GM12878 (cell line): ENCODE measurements at regions not wholly inside any gene's neighbourhood (a gene's known extent, or its start where the extent isn't known, plus 50 kb on each side); places are given as distances from the start of the nearest gene placed in this dataset.

ENCODE experiments used
- ATAC-seq: fragments of 200-7000 bp; cut with Tn5 transposase; 3 replicates; pipeline ENCODE4 v1.9.1; 2020; ENCODE audit warnings: mild to moderate bottlenecking, moderate library complexity
- BruUV-seq: library from RNA; stranded (reverse); fragments of 400-500 nt; replicated peaks from 2 replicates; lab custom pipeline; 2021; lab: Mats Ljungman, UMichigan
- CTCF ChIA-PET: fragments of 300-600 bp; sonication (Branson Sonifier 250); formaldehyde crosslinking; extraction: SDS; loops from one replicate; lab custom pipeline; 2021; ENCODE audit warnings: inconsistent platforms; lab: Yijun Ruan, JAX
- POLR2A ChIA-PET: fragments of 350-600 bp; formaldehyde crosslinking; extraction: SDS; loops from one replicate; lab custom pipeline; 2021; ENCODE audit warnings: inconsistent platforms; lab: Charles Lee
- RAD21 ChIA-PET: fragments of 300-600 bp; sonication (Branson Sonifier 250); formaldehyde crosslinking; loops from one replicate; lab custom pipeline; 2023; ENCODE audit warnings: antibody characterized with exemption; ENCODE audit not compliant: unreplicated experiment; lab: Charles Lee
- SMC1A ChIA-PET: fragments of 300-600 bp; sonication (Branson Sonifier 250); formaldehyde crosslinking; loops from one replicate; lab custom pipeline; 2023; ENCODE audit not compliant: unreplicated experiment, uncharacterized antibody; lab: Charles Lee
- DNase-seq: peaks from one replicate; pipeline ENCODE4 v3.0.0-alpha.2; 2011; ENCODE audit warnings: low read depth, low spot score
- FAIRE-seq: peaks from 3 replicates; lab custom pipeline; 2011; peaks lifted over from hg19 to GRCh38; lab: Jason Lieb, UNC
- H2AFZ ChIP-seq: 2 replicates; pipeline ENCODE4 v1.6.0; 2011; ENCODE audit warnings: low read depth, low read length, control low read depth; ENCODE audit not compliant: control insufficient read depth
- H3K27ac ChIP-seq: 2 replicates; pipeline ENCODE4 v1.5.1; 2011; ENCODE audit warnings: control low read depth; ENCODE audit not compliant: control insufficient read depth, insufficient read depth
- H3K27me3 ChIP-seq, 2 experiments: replicated peaks in 1 of 2; 2 replicates each; pipeline versions ENCODE4 v1.6.0 to v1.6.1; 2011; ENCODE audit warnings: low read length in 1 of 2; ENCODE audit not compliant: control insufficient read depth in 2 of 2, insufficient read depth in 2 of 2
- H3K36me3 ChIP-seq, 2 experiments: 2 replicates each; pipeline ENCODE4 v1.5.1; 2011; ENCODE audit warnings: low read length in 1 of 2; ENCODE audit not compliant: control insufficient read depth in 2 of 2, insufficient read depth in 2 of 2
- H3K4me1 ChIP-seq: 2 replicates; pipeline ENCODE4 v1.6.1; 2011; ENCODE audit warnings: mild to moderate bottlenecking, low read length, moderate library complexity, mixed read lengths; ENCODE audit not compliant: control insufficient read depth, insufficient read depth
- H3K4me2 ChIP-seq: 2 replicates; pipeline ENCODE4 v1.6.0; 2011; ENCODE audit warnings: control low read depth; ENCODE audit not compliant: control insufficient read depth, insufficient read depth
- H3K4me3 ChIP-seq: fragments of 200-600 bp; sonication (generic); 2 replicates; pipeline ENCODE4 v1.5.1; 2016
- H3K79me2 ChIP-seq: 2 replicates; pipeline ENCODE4 v1.6.0; 2011; ENCODE audit warnings: low read length; ENCODE audit not compliant: control insufficient read depth, insufficient read depth
- H3K9ac ChIP-seq: 2 replicates; pipeline ENCODE4 v1.8.0; 2011; ENCODE audit warnings: low read length, control low read depth, mixed read lengths; ENCODE audit not compliant: control insufficient read depth, insufficient read depth
- H3K9me3 ChIP-seq: replicated peaks from 3 replicates; pipeline ENCODE4 v1.5.1; 2011; ENCODE audit warnings: mild to moderate bottlenecking, low read length; ENCODE audit not compliant: control insufficient read depth, insufficient read depth
- H4K20me1 ChIP-seq: 2 replicates; pipeline ENCODE4 v1.6.0; 2011; ENCODE audit not compliant: control insufficient read depth, insufficient read depth
- E2F4 ChIP-seq: IDR thresholded peaks from 2 replicates; pipeline ENCODE4 v1.6.1; 2012; ENCODE audit warnings: low read depth, low read length, improper control_type of control experiment
- HDAC6 ChIP-seq: fragments of 200-600 bp; sonication (generic); IDR thresholded peaks from one replicate; pipeline ENCODE4 v1.8.0; 2017; ENCODE audit warnings: antibody characterized with exemption; ENCODE audit not compliant: unreplicated experiment
- KLF5 ChIP-seq: fragments of 450-650 bp; IDR thresholded peaks from 2 replicates; pipeline ENCODE4 v1.6.1; 2014; ENCODE audit warnings: mild to moderate bottlenecking; ENCODE audit not compliant: partially characterized antibody
- MXI1 ChIP-seq: fragments of 150-350 bp; IDR thresholded peaks from 2 replicates; pipeline ENCODE4 v1.6.1; 2011; ENCODE audit warnings: low read depth, mild to moderate bottlenecking, inconsistent platforms, low read length, improper control_type of control experiment
- RELB ChIP-seq: fragments of 450-650 bp; IDR thresholded peaks from 2 replicates; pipeline ENCODE4 v1.6.1; 2017; ENCODE audit warnings: low read depth, mild to moderate bottlenecking, moderate library complexity
- TARDBP ChIP-seq: IDR thresholded peaks from 2 replicates; pipeline ENCODE4 v1.6.1; 2016; ENCODE audit warnings: borderline replicate concordance
- TBL1XR1 ChIP-seq: IDR thresholded peaks from 2 replicates; pipeline ENCODE4 v1.6.1; 2012; ENCODE audit warnings: low read depth, low read length, improper control_type of control experiment
- TCF3 ChIP-seq: IDR thresholded peaks from 2 replicates; pipeline ENCODE4 v1.6.1; 2012; ENCODE audit warnings: low read depth, mild to moderate bottlenecking, low read length, borderline replicate concordance; ENCODE audit not compliant: insufficient read depth
- WGBS: methylation state at CpG from one replicate; pipeline ENCODE4 v1.1.6; 2016; ENCODE audit warnings: low lambda C conversion rate; ENCODE audit not compliant: insufficient replicate concordance, insufficient coverage; ENCODE audit errors: missing lambda C conversion rate; 5-methylcytosine and 5-hydroxymethylcytosine counted together
- in situ Hi-C: fragments of 300-500 bp; cut with MboI; formaldehyde crosslinking; loops from 9 replicates; pipeline ENCODE4 v1.14.3; 2018; ENCODE audit warnings: mixed read lengths
- intact Hi-C: fragments of 100-400 bp; cut with micrococcal nuclease; formaldehyde crosslinking; loops from one replicate; pipeline ENCODE4 v1.14.2; 2022; ENCODE audit not compliant: unreplicated experiment

GRCh38 chr13:105519771-105520170 lies 1015.7 kb downstream of the EFNB2 start:
- POLR2A ChIA-PET: no interaction called here
- Histone ChIP-seq H3K4me2 (no peak overlapping the region), H3K27ac (no peak overlapping the region), H3K9me3 (no peaks in the 10 kb centered on the region), H3K27me3 (no peaks in the 10 kb centered on the region), H3K9ac (no peak overlapping the region), H3K36me3 (no peaks in the 10 kb centered on the region), H2AFZ (no peak overlapping the region), H3K79me2 (no peaks in the 10 kb centered on the region), H3K4me1 (no peaks in the 10 kb centered on the region), H4K20me1 (no peaks in the 10 kb centered on the region), H3K4me3 (no peak overlapping the region)
- CTCF ChIA-PET: no interaction called here
- TF ChIP-seq TARDBP: no peak
- no peak for TF ChIP-seq HDAC6
- TF ChIP-seq TCF3: no peak
- no peak for TF ChIP-seq MXI1
- no peak for TF ChIP-seq RELB
- TF ChIP-seq TBL1XR1: no peak
- no peak for TF ChIP-seq E2F4
- no peak for TF ChIP-seq KLF5
- in situ Hi-C loops (no loop called here), intact Hi-C loops (no loop called here)
- SMC1A ChIA-PET: no interaction called here
- FAIRE-seq (no peak), ATAC-seq (no peak), DNase-seq (no peak)
- WGBS: 23% methylated on average over 1 of the region's 1 CpG
- BruUV-seq: no TSS peak
- RAD21 ChIA-PET: no interaction called here
